Gastrocnemius medialis (tissue), 4 donors: ENCODE measurements at regions not wholly inside any gene's neighbourhood (a gene's known extent, or its start where the extent isn't known, plus 50 kb on each side); places are given as distances from the start of the nearest gene placed in this dataset.

Source experiments
- POLR2A ChIP-seq, 2 donors: fragments of 450-650 bp; IDR thresholded peaks; one replicate each; pipeline ENCODE4 v1.6.1; 2017; ENCODE audit warnings: antibody characterized with exemption in 2 of 2, mild to moderate bottlenecking in 2 of 2, moderate library complexity in 2 of 2
- TF ChIP-seq, protein P1 (sequence below), 5 experiments: fragments of 450-650 bp in 3 of 5; fragments of 200-600 bp in 2 of 5; sonication (generic) in 2 of 5; IDR thresholded peaks in 4 of 5; conservative IDR thresholded peaks in 1 of 5; 1 replicate in 4 of 5; 2 replicates in 1 of 5; pipeline ENCODE4 v1.5.1; 2016 to 2019; ENCODE audit warnings: antibody characterized with exemption in 5 of 5, mild to moderate bottlenecking in 3 of 5, moderate library complexity in 3 of 5

DNA sequence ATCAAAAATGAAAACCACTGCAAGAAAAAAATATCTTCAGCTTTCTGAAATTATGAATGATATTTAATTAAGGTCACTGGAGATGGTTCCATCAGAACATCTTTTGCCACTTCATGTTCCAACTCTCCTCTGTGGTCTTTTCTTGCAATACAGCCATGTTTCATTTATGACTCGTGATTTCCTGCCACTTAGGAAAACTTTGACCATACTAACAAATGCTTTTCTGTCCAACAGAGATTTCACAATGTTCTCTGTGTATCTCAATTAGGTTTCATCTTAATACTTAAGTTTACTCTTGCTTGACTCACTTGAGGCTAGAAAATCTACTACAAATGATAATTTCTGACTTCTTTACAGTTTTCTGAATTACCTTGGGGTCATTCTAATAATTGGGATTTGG is 330.9 kb downstream of the CXXC4 start:
- no peak for TF ChIP-seq POLR2A (IDR thresholded peaks at IDR 0.05)
- TF ChIP-seq, protein P1, sequence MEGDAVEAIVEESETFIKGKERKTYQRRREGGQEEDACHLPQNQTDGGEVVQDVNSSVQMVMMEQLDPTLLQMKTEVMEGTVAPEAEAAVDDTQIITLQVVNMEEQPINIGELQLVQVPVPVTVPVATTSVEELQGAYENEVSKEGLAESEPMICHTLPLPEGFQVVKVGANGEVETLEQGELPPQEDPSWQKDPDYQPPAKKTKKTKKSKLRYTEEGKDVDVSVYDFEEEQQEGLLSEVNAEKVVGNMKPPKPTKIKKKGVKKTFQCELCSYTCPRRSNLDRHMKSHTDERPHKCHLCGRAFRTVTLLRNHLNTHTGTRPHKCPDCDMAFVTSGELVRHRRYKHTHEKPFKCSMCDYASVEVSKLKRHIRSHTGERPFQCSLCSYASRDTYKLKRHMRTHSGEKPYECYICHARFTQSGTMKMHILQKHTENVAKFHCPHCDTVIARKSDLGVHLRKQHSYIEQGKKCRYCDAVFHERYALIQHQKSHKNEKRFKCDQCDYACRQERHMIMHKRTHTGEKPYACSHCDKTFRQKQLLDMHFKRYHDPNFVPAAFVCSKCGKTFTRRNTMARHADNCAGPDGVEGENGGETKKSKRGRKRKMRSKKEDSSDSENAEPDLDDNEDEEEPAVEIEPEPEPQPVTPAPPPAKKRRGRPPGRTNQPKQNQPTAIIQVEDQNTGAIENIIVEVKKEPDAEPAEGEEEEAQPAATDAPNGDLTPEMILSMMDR (IDR thresholded peaks at IDR 0.05 in 4 of 5, conservative IDR thresholded peaks at IDR 0.05 in 1 of 5), result no peak
